ENCODE measurements at regions not wholly inside any gene's neighbourhood (a gene's known extent, or its start where the extent isn't known, plus 50 kb on each side); places are given as distances from the start of the nearest gene placed in this dataset.
A peak's percentile ranks its signal among the peaks of the same experiment; 100 is the strongest.

DNA sequence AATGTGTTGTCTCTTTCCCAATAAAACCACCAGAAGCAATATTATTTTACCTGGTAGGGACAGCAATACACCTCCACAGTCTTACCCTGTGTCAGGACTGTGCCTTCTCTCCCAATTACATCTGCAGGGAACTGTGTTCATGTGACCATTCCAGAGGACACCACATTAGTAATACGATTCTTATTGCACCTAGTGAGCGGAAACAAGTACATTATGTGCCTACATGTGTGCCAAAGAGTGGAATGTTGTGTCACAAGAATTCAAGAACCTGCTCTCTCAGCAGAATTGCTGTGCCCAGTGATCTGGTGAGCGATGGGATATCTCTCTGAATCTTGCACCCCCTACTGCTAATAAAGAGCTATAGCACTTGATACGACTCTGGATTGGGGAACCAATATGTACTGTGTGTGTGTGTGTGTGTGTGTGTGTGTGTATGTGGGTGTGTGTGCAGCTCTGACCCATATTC is 57.4 kb upstream of the FOXC1 start:
- no peak for TF ChIP-seq JUND (IDR thresholded peaks at IDR 0.05; ENCODE audit: low read depth)
- in situ Hi-C loops (cut with HindIII; ENCODE audit: low pct_unique_long_range_greater_than_20kb, low sequenced_read_pairs): no loop called here
- DNase-seq (ENCODE audit: low read depth in 1 of 2, low spot score in 1 of 2): peak in 1 of 2 experiments; percentile 32

DNA sequence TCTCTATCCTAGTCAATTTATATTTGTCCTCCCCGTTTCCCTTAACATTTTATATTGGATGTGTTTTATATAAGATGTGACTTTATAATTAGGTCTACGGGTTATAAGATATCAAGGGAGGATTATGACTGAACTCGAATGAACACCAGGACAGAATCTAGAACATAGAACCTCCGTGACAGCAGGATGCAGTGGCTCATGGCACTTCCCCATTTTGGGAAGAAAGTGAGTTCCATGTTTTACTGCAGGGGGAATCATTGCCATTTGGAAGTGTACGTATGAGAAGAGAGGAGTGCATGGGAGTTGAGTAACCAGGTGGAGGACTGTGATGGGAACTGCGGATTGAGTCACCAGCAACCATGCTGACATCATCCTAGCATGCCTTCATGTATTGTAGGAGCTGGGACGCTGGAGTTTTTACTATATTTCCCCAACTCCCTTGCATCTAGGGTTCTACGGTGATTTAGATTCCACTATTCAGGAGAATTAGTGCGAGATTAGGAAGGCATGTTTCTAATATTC is 56.1 kb upstream of the FOXC1 start:
- DNase-seq (ENCODE audit: low read depth in 1 of 2, low spot score in 1 of 2): no peak
- no peak for TF ChIP-seq JUND (IDR thresholded peaks at IDR 0.05; ENCODE audit: low read depth)
- in situ Hi-C loops (cut with HindIII; ENCODE audit: low pct_unique_long_range_greater_than_20kb, low sequenced_read_pairs): no loop called here

DNA sequence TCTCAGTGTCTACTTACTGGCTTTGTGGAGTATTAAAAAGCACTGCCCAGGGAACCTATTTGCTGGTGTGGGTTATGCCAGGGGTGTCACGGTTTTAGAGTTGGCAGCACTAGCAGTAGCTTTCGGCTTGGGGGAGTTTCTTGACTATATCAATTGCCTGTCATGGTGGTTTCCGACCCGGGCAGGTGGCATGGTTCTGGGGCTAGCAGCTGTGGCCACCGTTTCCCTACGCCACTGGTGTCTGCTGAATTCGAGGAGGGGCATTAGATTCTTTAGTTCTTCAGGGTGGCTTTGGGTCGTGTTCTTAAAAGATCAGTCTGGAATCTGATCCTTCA is 55.6 kb upstream of the FOXC1 start:
- in situ Hi-C loops (cut with HindIII; ENCODE audit: low pct_unique_long_range_greater_than_20kb, low sequenced_read_pairs): no loop called here
- TF ChIP-seq JUND (IDR thresholded peaks at IDR 0.05; ENCODE audit: low read depth): no peak
- DNase-seq (ENCODE audit: low read depth in 1 of 2, low spot score in 1 of 2): no peak

DNA sequence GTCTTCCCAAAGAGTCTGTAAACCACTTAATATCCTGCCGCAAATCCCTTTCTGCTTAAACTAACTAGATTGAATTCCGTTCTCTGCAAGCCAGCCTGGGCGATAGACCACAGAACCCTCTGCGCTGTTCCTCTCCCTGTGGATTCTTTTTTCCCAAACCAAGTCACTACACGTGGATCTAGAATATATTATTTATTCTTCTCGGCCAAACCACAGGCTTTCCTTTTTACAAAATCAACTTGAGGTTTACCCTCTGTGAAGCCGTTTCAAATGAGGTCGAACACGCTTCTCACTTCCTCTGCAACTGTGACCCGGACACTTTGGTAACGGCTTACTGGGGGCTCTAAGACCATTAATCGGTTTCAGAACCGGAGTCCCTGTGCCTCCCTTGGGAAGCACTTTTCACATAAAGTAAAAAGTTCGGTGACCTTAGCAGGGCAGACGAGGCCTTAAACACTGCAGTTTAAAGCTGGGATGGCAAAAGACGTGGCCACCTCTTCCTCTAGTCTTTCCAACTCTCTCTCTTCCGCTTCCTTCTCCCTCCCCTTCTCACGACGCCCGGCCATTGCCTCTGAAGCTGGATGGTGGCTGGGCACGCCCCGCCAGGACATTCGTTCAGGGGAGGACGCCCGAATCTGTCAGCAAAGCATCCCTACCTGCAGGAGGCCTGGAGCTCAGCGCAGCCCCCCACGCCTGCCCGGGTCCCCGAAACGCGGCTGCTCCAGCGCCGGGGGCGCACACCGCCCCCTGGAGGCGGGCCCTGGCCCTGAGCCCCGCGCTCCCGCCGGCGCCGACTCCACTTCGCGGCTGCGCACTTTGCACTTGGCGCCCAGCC is 55.0 kb upstream of the FOXC1 start:
- DNase-seq (ENCODE audit: low read depth in 1 of 2, low spot score in 1 of 2): peak; percentile 64 to 70
- in situ Hi-C loops (cut with HindIII; ENCODE audit: low pct_unique_long_range_greater_than_20kb, low sequenced_read_pairs): no loop called here
- no peak for TF ChIP-seq JUND (IDR thresholded peaks at IDR 0.05; ENCODE audit: low read depth)

DNA sequence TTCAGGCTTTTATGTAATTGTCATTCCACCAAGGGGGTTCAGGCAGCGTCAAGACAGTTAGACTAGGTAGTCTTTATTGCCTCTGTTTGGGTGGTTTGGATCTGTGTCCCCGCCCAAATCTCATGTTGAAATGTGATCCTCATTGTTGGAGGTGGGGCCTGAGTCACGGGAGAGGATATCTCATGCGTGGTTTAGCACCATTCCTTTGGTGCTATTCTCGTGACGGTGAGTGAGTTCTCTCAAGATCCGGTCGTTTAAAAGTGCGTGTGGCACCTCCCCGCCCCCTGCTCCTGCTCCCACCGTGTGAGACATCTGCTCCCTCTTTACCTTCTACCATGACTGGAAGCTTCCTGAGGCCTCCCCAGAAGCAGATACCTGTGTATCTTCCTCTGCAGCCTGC is 51.3 kb upstream of the FOXC1 start:
- TF ChIP-seq JUND (IDR thresholded peaks at IDR 0.05; ENCODE audit: low read depth): no peak
- no peak for DNase-seq (ENCODE audit: low read depth in 1 of 2, low spot score in 1 of 2)
- in situ Hi-C loops (cut with HindIII; ENCODE audit: low pct_unique_long_range_greater_than_20kb, low sequenced_read_pairs): no loop called here
